ENCODE measurements at regions not wholly inside any gene's neighbourhood (a gene's known extent, or its start where the extent isn't known, plus 50 kb on each side); places are given as distances from the start of the nearest gene placed in this dataset.

- no peak for TF ChIP-seq EZH2phosphoT487 (IDR thresholded peaks at IDR 0.05; ENCODE audit: insufficient read depth, low read depth)
- TF ChIP-seq EZH2 (IDR thresholded peaks at IDR 0.05; ENCODE audit: insufficient read depth, poor library complexity, severe bottlenecking), result no peak
These were observed 55.2 kb downstream of the TTC32 start for GRCh38 chr2:19846567-19846966.
